ENCODE measurements at regions not wholly inside any gene's neighbourhood (a gene's known extent, or its start where the extent isn't known, plus 50 kb on each side); places are given as distances from the start of the nearest gene placed in this dataset.

DNA sequence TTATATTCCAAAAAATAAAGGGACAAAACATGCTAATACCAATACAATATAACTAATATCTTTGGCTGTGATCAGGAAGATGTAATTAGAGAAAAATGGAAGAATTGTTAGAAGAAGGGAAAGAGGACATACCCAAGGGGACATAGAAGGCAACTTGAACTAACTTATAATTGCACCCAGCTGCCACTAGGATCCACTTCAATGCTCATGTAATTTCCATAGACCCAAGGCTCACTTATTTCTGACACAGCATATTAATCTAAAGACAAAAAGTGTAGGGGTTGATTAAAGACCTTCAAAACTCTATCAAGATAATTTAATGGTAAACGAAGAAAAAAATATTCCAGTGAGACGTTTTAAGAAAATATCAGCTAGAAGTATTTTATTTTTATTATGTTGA, 396.0 kb upstream of the ADGRB3 start:
- no peak overlapping the region for H3K4me3 ChIP-seq (replicated peaks in 1 of 3; ENCODE audit: insufficient read depth in 1 of 3, low read depth in 1 of 3, low read length in 3 of 3)
- no peaks in the 10 kb centered on the region for H3K9me1 ChIP-seq (replicated peaks; ENCODE audit: control insufficient read depth, extremely low read depth, insufficient read depth, low read length)
- dilution Hi-C loops (cut with MboI; ENCODE audit: extremely low pct_ligation_motif_present, low sequenced_read_pairs) = no loop called here
- no peak for TF ChIP-seq POLR2AphosphoS5 (IDR thresholded peaks at IDR 0.05; ENCODE audit: insufficient read depth, low read depth, low read length)
- TF ChIP-seq, protein P1, sequence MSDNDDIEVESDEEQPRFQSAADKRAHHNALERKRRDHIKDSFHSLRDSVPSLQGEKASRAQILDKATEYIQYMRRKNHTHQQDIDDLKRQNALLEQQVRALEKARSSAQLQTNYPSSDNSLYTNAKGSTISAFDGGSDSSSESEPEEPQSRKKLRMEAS (IDR thresholded peaks at IDR 0.05; ENCODE audit: insufficient read depth, insufficient read length) = no peak
- TF ChIP-seq MYC (IDR thresholded peaks at IDR 0.05; ENCODE audit: low read depth, low read length) = no peak
- TF ChIP-seq JUN (IDR thresholded peaks at IDR 0.05; ENCODE audit: borderline replicate concordance, insufficient read depth, insufficient read length, low read depth) = no peak
- no peak for TF ChIP-seq GATA2 (IDR thresholded peaks at IDR 0.05; ENCODE audit: insufficient read depth, insufficient read length, low read depth, low read length)
- TF ChIP-seq POLR2A (IDR thresholded peaks at IDR 0.05; ENCODE audit: low read depth, low read length) = no peak
- no peak for TF ChIP-seq FOS (IDR thresholded peaks at IDR 0.05; ENCODE audit: borderline replicate concordance, insufficient read depth, low read length)
- no peak for TF ChIP-seq EZH2 (IDR thresholded peaks at IDR 0.05; ENCODE audit: borderline replicate concordance, low read depth, low read length, severe bottlenecking)
- TF ChIP-seq, protein P2, sequence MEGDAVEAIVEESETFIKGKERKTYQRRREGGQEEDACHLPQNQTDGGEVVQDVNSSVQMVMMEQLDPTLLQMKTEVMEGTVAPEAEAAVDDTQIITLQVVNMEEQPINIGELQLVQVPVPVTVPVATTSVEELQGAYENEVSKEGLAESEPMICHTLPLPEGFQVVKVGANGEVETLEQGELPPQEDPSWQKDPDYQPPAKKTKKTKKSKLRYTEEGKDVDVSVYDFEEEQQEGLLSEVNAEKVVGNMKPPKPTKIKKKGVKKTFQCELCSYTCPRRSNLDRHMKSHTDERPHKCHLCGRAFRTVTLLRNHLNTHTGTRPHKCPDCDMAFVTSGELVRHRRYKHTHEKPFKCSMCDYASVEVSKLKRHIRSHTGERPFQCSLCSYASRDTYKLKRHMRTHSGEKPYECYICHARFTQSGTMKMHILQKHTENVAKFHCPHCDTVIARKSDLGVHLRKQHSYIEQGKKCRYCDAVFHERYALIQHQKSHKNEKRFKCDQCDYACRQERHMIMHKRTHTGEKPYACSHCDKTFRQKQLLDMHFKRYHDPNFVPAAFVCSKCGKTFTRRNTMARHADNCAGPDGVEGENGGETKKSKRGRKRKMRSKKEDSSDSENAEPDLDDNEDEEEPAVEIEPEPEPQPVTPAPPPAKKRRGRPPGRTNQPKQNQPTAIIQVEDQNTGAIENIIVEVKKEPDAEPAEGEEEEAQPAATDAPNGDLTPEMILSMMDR (IDR thresholded peaks at IDR 0.05; ENCODE audit: extremely low read depth in 1 of 2, insufficient read depth in 1 of 2, low read depth in 1 of 2, low read length in 2 of 2) = no peak
- no peaks in the 10 kb centered on the region for H3K79me2 ChIP-seq (ENCODE audit: control insufficient read depth, insufficient read depth, low read length)
- DNase-seq (ENCODE audit: low read depth, low spot score) (no peak), FAIRE-seq (no peak)
- H3K9me3 ChIP-seq (replicated peaks; ENCODE audit: control insufficient read depth, insufficient read depth, low read length) = no peaks in the 10 kb centered on the region
- intact Hi-C loops (cut with micrococcal nuclease) = no loop called here
- no peak overlapping the region for H3K4me2 ChIP-seq (ENCODE audit: insufficient read depth, low read length)
- H2AFZ ChIP-seq (ENCODE audit: low read depth, low read length) = no peak overlapping the region
- no peaks in the 10 kb centered on the region for H3K36me3 ChIP-seq (ENCODE audit: control insufficient read depth in 2 of 2, extremely low read depth in 1 of 2, insufficient read depth in 2 of 2, low read length in 2 of 2)
- no TSS peak for BruUV-seq (replicated peaks)
- no peak overlapping the region for H3K9ac ChIP-seq (replicated peaks; ENCODE audit: extremely low read depth, insufficient read depth, low read length)
- CTCF ChIA-PET = no interaction called here
- H3K4me1 ChIP-seq (ENCODE audit: control insufficient read depth, extremely low read depth, insufficient read depth, low read length) = no peaks in the 10 kb centered on the region
- H3K27me3 ChIP-seq (ENCODE audit: control insufficient read depth in 2 of 2, insufficient read depth in 2 of 2, low read length in 2 of 2) = no peaks in the 10 kb centered on the region
- POLR2A ChIA-PET = no interaction called here
- no peak overlapping the region for H3K27ac ChIP-seq (ENCODE audit: insufficient read depth, low read depth, low read length)
- H4K20me1 ChIP-seq (replicated peaks; ENCODE audit: control insufficient read depth, extremely low read depth, insufficient read depth, low read length) = no peaks in the 10 kb centered on the region

Data from endothelial cell of umbilical vein (primary cell).